8988T (cell line): ENCODE measurements at regions not wholly inside any gene's neighbourhood (a gene's known extent, or its start where the extent isn't known, plus 50 kb on each side); places are given as distances from the start of the nearest gene placed in this dataset.
"Not testable (repeated sequence)": the region's sequence is repeated elsewhere in the genome, so short reads cannot be mapped to it uniquely, and the experiment has no call there.

ENCODE experiments used
- DNase-seq: peaks from one replicate; pipeline ENCODE4 v3.0.0; 2011

GRCh38 chr7:45413419-45413818, 160.7 kb upstream of the ADCY1 start:
- no peak for DNase-seq

GRCh38 chr7:45414226-45414625, 159.9 kb upstream of the ADCY1 start:
- no peak for DNase-seq

GRCh38 chr7:45415265-45415664, 158.9 kb upstream of the ADCY1 start:
- DNase-seq, result no peak

DNA sequence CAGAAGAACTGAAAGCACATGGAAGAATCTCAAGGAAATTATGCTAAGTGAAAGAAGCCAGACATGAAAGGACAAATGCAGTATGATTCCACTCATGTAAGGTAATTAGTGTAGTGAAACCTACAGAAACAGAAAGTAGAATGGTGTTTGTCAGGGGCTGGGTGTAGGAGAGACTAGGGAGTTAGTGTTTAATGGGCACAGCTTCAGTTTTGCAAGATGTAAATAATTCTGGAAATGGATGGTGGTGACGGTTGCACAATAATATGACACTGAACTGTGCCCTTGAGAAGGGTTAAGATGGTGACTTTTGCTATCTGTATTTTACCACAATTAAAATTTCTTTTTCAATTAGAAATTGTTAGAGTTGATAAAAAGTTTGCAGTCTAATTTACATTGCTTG, 157.3 kb upstream of the ADCY1 start:
- DNase-seq, result no peak

DNA sequence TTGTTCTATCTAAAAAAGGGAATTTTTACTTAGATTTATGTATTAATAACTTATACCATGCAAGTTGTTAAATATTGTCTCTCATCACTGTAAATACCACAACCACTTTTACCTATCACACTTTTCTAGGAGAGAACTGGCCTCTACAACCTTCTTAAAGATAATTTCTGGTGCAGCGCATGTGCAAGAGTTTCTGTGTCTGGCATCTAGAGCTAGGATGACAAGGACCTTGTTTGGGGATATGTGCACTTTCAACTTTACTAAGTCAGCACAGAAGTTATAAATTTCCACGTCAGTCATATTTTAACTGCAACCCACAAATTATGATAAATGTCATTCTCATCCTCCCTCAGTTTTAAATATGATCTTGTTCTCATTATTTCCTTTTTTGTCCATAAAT, 156.9 kb upstream of the ADCY1 start:
- DNase-seq, result no peak

DNA sequence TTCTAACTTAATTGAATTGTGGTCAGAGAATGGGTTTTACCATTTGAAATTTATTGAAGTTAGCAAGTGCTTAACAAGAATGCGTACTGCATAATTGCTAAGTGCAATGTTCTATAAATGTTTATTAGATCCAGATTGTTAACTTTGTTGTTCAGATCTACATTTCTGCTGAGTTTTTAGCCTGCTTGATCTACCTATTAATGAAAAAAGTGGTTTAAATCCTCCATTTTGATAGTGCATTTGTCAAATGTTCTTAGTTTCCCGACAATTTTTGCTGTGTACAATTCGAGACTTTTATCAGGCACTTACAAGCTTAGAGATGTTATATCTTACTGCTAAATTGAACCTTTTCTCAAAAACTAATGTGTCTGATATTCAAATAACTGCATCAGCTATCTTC, 156.4 kb upstream of the ADCY1 start:
- no peak for DNase-seq

- DNase-seq, result no peak
Measured at GRCh38 chr7:45420843-45421495, 153.2 kb upstream of the ADCY1 start.

GRCh38 chr7:45421806-45422205, 152.4 kb upstream of the ADCY1 start:
- no peak for DNase-seq

- DNase-seq, result no peak
Measured at GRCh38 chr7:45430397-45430796, 143.8 kb upstream of the ADCY1 start.

GRCh38 chr7:45434167-45434784, 139.9 kb upstream of the ADCY1 start:
- DNase-seq, result no peak

DNA sequence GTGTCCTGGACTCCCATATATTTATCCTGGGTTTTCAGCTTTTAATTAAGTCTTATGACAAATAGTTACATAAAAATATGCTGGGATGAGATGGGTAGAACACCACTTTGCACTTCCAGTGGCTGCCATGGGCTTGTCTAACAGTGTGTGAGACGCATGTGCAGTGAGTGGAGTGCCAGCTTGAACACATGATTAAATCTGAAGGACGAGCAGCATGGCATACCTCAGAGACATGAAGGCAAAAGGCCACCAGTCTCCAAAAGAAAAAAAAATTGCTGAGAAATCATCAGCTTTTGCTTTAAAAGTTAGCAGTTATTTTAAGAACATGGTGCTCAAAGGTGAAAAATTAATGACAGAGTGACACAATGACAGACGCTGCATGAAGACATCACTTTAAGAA, 139.0 kb upstream of the ADCY1 start:
- no peak for DNase-seq

- DNase-seq, result no peak
Measured at GRCh38 chr7:45435846-45436245, 138.3 kb upstream of the ADCY1 start.

DNA sequence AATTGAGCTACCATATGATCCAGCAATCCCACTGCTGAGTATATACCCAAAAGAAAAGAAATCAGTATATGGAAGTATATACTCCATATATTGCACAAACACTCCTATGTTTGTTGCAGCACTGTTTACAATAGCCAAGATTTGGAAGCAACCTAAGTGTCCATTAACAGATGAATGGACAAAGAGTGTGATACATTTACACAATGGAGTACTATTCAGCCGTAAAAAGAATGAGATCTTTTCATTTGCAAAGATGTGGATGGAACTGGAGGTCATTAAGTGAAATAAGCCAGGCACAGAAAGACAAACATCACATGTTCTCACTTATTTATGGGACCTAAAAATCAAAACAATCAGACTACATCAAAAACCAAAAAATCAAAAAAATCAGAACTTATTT, 133.4 kb upstream of the ADCY1 start:
- not testable (repeated sequence) for DNase-seq

- no peak for DNase-seq
Measured at GRCh38 chr7:45443263-45443662, 130.9 kb upstream of the ADCY1 start.

GRCh38 chr7:45446195-45446944, 127.8 kb upstream of the ADCY1 start:
- DNase-seq, result no peak

- DNase-seq, result no peak
Measured at GRCh38 chr7:45447296-45447695, 126.9 kb upstream of the ADCY1 start.

- no peak for DNase-seq
Measured at GRCh38 chr7:45450571-45451204, 123.5 kb upstream of the ADCY1 start.

- no peak for DNase-seq
Measured at GRCh38 chr7:45451342-45452035, 122.7 kb upstream of the ADCY1 start.

DNA sequence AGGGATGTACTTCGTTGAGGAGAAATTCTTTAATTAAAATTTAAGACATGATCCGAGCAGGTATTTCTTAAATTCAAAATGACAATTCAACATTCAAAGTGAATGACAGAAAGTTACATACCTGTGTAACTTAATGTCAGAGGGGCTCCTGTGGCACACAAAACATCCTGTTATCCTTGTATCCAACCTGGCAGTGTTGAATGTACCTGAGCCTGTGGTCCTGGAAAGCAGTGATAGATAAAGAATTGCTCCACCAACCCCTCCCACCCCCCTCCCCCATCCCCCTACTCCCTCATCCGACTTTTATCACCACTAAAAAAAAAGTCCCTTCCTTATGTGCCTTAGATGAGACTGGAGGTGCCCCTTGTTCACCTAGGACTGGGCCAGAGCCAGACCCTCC, 119.4 kb upstream of the ADCY1 start:
- no peak for DNase-seq

DNA sequence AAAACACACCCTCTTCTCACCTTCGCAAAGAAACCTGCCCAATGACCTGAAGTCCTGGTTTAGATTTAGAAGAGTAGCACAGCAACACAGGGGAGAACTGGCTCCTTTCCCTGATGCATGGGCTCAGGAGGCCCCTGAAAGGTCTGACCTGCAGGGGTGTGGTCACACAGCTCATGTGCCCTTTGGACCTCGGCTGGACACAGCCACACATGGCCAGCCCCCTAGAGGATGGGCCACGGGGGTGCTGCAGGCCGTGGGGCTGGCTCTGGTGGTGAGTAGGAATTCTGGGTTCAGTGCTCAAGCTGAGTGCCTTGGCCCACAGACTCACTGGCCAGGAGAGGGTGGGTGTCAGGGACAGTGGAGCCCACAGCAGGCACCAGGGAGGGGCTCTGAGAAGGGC, 118.5 kb upstream of the ADCY1 start:
- DNase-seq, result no peak

DNA sequence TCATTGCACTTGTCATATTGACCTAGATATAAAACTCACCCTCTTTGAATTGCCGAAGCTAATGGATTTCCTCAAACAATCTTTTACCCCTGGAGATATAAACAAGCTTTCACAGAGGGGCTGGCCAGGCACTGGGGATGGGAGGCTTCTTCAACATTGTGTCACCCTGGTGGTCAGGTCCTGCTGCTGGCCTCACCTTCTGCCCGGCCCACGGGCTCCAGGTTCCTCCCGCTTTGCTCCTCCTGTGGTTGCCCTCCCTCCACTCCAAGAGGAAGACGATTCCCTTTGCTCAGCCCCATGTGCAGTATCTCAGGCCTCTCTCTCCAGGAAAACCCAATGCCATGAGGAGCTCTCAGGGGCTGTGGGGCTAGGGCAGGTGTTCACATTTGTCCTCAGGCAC, 118.1 kb upstream of the ADCY1 start:
- DNase-seq, result no peak

- DNase-seq, result no peak
Measured at GRCh38 chr7:45456747-45457524, 117.2 kb upstream of the ADCY1 start.
